Adrenal gland (tissue), 5 donors: ENCODE measurements at regions not wholly inside any gene's neighbourhood (a gene's known extent, or its start where the extent isn't known, plus 50 kb on each side); places are given as distances from the start of the nearest gene placed in this dataset.

ENCODE experiments used
- CTCF ChIP-seq, 6 experiments: fragments of 450-650 bp in 4 of 6; fragments of 200-600 bp in 2 of 6; sonication (generic) in 1 of 6; IDR thresholded peaks; 1 replicate in 5 of 6; 2 replicates in 1 of 6; pipeline versions ENCODE4 v1.5.1 to v1.8.0; 2016 to 2021; ENCODE audit warnings: antibody characterized with exemption in 6 of 6, mild to moderate bottlenecking in 2 of 6, moderate library complexity in 1 of 6
- POLR2A ChIP-seq, 2 donors: fragments of 450-650 bp; IDR thresholded peaks; one replicate each; pipeline ENCODE4 v1.6.1; 2017; ENCODE audit warnings: antibody characterized with exemption in 2 of 2, mild to moderate bottlenecking in 2 of 2, moderate library complexity in 1 of 2
- donor health status: DM: no; HTN: no; CAD: no.

- no peak for TF ChIP-seq CTCF (IDR thresholded peaks at IDR 0.05)
- no peak for TF ChIP-seq POLR2A (IDR thresholded peaks at IDR 0.05)
Observed at GRCh38 chrX:122835886-122836285, 348.2 kb upstream of the GRIA3 start.
